HFFc6 (cell line): ENCODE measurements at regions not wholly inside any gene's neighbourhood (a gene's known extent, or its start where the extent isn't known, plus 50 kb on each side); places are given as distances from the start of the nearest gene placed in this dataset.
"Not testable (repeated sequence)": the region's sequence is repeated elsewhere in the genome, so short reads cannot be mapped to it uniquely, and the experiment has no call there.

Experiments
- DNase-seq: peaks from one replicate; pipeline ENCODE4 v3.0.0-alpha.2; 2018
- H3K27ac Mint-ChIP-seq: 2 replicates; pipeline ENCODE4 v1.8.0; 2020; ENCODE audit warnings: mild to moderate bottlenecking, mixed read lengths
- H3K27me3 Mint-ChIP-seq: 2 replicates; pipeline ENCODE4 v1.8.0; 2021; ENCODE audit warnings: mild to moderate bottlenecking, moderate library complexity, mixed read lengths; ENCODE audit not compliant: insufficient read depth
- H3K36me3 Mint-ChIP-seq: 2 replicates; pipeline ENCODE4 v1.8.0; 2021; ENCODE audit warnings: low read depth, mixed read lengths
- H3K4me1 Mint-ChIP-seq: 2 replicates; pipeline ENCODE4 v1.8.0; 2020; ENCODE audit warnings: low read depth, mixed read lengths
- H3K4me3 Mint-ChIP-seq: 2 replicates; pipeline ENCODE4 v1.8.0; 2020; ENCODE audit warnings: mild to moderate bottlenecking, moderate library complexity, mixed read lengths
- H3K9me3 Mint-ChIP-seq: 2 replicates; pipeline ENCODE4 v1.8.0; 2020; ENCODE audit warnings: mild to moderate bottlenecking, mixed read lengths
- TF ChIP-seq, protein P1 (sequence below): fragments of 200-600 bp; sonication (generic); IDR thresholded peaks from 2 replicates; pipeline ENCODE4 v1.5.0; 2021; ENCODE audit warnings: antibody characterized with exemption, mild to moderate bottlenecking

GRCh38 chr14:83294941-83295340 is 1761.3 kb upstream of the SEL1L start:
- Mint-ChIP-seq H3K4me1 (peaks cover 10% of the 10 kb centered on the region; the same call in 1 of the 2 replicates), H3K27ac (no peak overlapping the region; the same call in 1 of the 2 replicates), H3K27me3 (no peaks in the 10 kb centered on the region), H3K36me3 (no peaks in the 10 kb centered on the region), H3K4me3 (peak overlapping the region; percentile 13; the same call in 1 of the 2 replicates), H3K9me3 (no peaks in the 10 kb centered on the region; the same call in 1 of the 2 replicates)
- TF ChIP-seq, protein P1, sequence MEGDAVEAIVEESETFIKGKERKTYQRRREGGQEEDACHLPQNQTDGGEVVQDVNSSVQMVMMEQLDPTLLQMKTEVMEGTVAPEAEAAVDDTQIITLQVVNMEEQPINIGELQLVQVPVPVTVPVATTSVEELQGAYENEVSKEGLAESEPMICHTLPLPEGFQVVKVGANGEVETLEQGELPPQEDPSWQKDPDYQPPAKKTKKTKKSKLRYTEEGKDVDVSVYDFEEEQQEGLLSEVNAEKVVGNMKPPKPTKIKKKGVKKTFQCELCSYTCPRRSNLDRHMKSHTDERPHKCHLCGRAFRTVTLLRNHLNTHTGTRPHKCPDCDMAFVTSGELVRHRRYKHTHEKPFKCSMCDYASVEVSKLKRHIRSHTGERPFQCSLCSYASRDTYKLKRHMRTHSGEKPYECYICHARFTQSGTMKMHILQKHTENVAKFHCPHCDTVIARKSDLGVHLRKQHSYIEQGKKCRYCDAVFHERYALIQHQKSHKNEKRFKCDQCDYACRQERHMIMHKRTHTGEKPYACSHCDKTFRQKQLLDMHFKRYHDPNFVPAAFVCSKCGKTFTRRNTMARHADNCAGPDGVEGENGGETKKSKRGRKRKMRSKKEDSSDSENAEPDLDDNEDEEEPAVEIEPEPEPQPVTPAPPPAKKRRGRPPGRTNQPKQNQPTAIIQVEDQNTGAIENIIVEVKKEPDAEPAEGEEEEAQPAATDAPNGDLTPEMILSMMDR, result no peak
- DNase-seq, result no peak

DNA sequence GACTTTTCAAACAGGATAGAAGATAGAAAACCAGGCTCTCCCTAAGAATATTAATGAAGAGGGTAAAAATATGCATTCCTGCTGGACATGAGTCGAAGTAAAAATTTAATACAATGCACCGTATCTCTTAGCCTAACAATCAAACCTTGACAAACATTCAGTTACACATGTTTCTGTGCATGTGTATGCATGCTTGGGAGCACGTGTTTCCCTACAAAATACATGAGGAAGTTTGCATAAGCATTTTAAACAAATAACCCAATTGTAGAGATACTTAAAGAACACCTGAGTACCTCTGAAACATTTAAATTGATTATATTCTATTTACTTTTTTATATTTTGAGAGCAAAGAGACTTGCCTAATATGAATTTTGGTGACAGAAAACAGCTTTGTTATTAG is 1763.7 kb upstream of the SEL1L start:
- DNase-seq, result no peak
- Mint-ChIP-seq H3K36me3 (no peaks in the 10 kb centered on the region), H3K9me3 (no peaks in the 10 kb centered on the region; the same call in 1 of the 2 replicates), H3K4me1 (peaks cover 10% of the 10 kb centered on the region; the same call in 1 of the 2 replicates), H3K4me3 (no peak overlapping the region), H3K27me3 (no peaks in the 10 kb centered on the region), H3K27ac (no peak overlapping the region)
- TF ChIP-seq, protein P1, result no peak

GRCh38 chr14:83298016-83298415 is 1764.4 kb upstream of the SEL1L start:
- H3K9me3 Mint-ChIP-seq, H3K27me3 Mint-ChIP-seq, DNase-seq, H3K4me3 Mint-ChIP-seq, H3K27ac Mint-ChIP-seq, H3K36me3 Mint-ChIP-seq: not testable (repeated sequence)
- H3K4me1 Mint-ChIP-seq, result peaks cover 10% of the 10 kb centered on the region; the same call in 1 of the 2 replicates

- no peaks in the 10 kb centered on the region for H3K36me3 Mint-ChIP-seq
- H3K4me1 Mint-ChIP-seq, result no peaks in the 10 kb centered on the region; the same call in 1 of the 2 replicates
- H3K27ac Mint-ChIP-seq, result no peak overlapping the region
- no peaks in the 10 kb centered on the region for H3K9me3 Mint-ChIP-seq
- no peak overlapping the region for H3K4me3 Mint-ChIP-seq
- TF ChIP-seq, protein P1, result peak; percentile 91
- DNase-seq, result peak; percentile 28
- H3K27me3 Mint-ChIP-seq, result no peaks in the 10 kb centered on the region
These were observed 1766.9 kb upstream of the SEL1L start for GRCh38 chr14:83300476-83301064.

GRCh38 chr14:83301791-83302190 is 1768.1 kb upstream of the SEL1L start:
- Mint-ChIP-seq H3K27me3 (no peaks in the 10 kb centered on the region), H3K4me3 (no peak overlapping the region)

DNA sequence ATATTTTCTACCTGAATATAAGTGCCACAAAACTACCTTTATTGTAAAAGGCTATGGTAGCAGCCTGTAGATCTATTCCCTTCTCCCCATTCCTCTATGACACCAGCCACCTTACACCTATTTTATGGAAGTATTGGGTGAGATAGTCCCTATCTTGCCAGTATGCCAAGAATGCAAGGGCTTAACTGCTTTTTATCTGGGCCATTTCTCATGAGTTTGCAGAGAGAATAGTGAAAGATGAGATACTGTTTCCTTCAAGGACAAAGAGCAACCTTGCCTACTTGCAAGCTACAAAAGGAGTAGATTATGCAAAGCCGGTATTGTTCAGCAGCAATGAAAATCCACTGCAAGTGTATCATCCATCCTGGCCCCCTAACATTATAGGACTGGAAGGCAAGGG is 1775.6 kb upstream of the SEL1L start:
- H3K27ac Mint-ChIP-seq, result no peak overlapping the region
- TF ChIP-seq, protein P1, result no peak
- H3K9me3 Mint-ChIP-seq, result peaks cover 4% of the 10 kb centered on the region; the same call in 1 of the 2 replicates
- H3K4me1 Mint-ChIP-seq, result no peaks in the 10 kb centered on the region
- H3K36me3 Mint-ChIP-seq, result no peaks in the 10 kb centered on the region
- DNase-seq, result no peak
- no peak overlapping the region for H3K4me3 Mint-ChIP-seq
- H3K27me3 Mint-ChIP-seq, result no peaks in the 10 kb centered on the region

More at GRCh38 chr14:83301791-83302190, 1768.1 kb upstream of the SEL1L start:
- H3K27ac Mint-ChIP-seq, result no peak overlapping the region
- H3K9me3 Mint-ChIP-seq, result no peaks in the 10 kb centered on the region
- no peak for DNase-seq
- H3K36me3 Mint-ChIP-seq, result no peaks in the 10 kb centered on the region
- TF ChIP-seq, protein P1, result no peak
- H3K4me1 Mint-ChIP-seq, result no peaks in the 10 kb centered on the region
